Neural crest cell (in vitro differentiated cells): ENCODE measurements at regions not wholly inside any gene's neighbourhood (a gene's known extent, or its start where the extent isn't known, plus 50 kb on each side); places are given as distances from the start of the nearest gene placed in this dataset.

ENCODE experiments used
- DNase-seq: peaks from one replicate; pipeline ENCODE4 v3.0.0; 2021; ENCODE audit warnings: low read depth, mixed read lengths, low spot score
- H3K27ac Mint-ChIP-seq: one replicate; pipeline ENCODE4 v1.8.0; 2021; ENCODE audit warnings: mild to moderate bottlenecking, mixed read lengths; ENCODE audit not compliant: unreplicated experiment
- H3K27me3 Mint-ChIP-seq: 2 replicates; pipeline ENCODE4 v1.8.0; 2021; ENCODE audit warnings: low read depth, mild to moderate bottlenecking, mixed read lengths
- H3K36me3 Mint-ChIP-seq: 2 replicates; pipeline ENCODE4 v1.8.0; 2021; ENCODE audit warnings: low read depth, mild to moderate bottlenecking, mixed read lengths
- H3K4me1 Mint-ChIP-seq: 2 replicates; pipeline ENCODE4 v1.8.0; 2021; ENCODE audit warnings: mixed read lengths
- H3K4me3 Mint-ChIP-seq: one replicate; pipeline ENCODE4 v1.8.0; 2021; ENCODE audit warnings: mild to moderate bottlenecking, mixed read lengths
- H3K9me3 Mint-ChIP-seq: 2 replicates; pipeline ENCODE4 v1.8.0; 2021; ENCODE audit warnings: mixed read lengths
- CTCF ChIP-seq: fragments of 200-600 bp; sonication (generic); conservative IDR thresholded peaks from 2 replicates; pipeline ENCODE4 v1.5.0; 2021; ENCODE audit warnings: antibody characterized with exemption, mild to moderate bottlenecking

DNA sequence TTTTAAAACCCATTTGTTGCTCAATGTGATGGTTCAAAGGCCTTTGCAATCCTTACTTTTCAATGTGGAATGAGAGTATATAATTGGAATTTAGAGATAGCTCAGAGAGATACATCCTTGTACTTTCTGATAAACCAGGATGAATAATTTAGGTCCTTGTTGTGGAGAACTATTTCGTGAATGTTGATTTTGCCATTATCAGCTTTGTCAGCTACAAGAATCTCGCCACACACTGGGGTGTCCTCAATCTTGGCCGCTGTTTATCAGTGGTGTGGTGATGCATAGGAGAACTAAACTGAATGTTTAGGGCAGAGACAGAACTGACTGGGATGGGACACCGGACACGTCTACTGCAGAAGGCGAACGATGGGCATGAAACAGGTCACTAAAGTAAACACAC, 111.2 kb upstream of the SLC35B3 start:
- Mint-ChIP-seq H3K9me3 (no peaks in the 10 kb centered on the region), H3K36me3 (no peaks in the 10 kb centered on the region), H3K27ac (no peak overlapping the region), H3K27me3 (no peaks in the 10 kb centered on the region), H3K4me3 (no peak overlapping the region), H3K4me1 (no peaks in the 10 kb centered on the region)
- no peak for TF ChIP-seq CTCF
- no peak for DNase-seq

DNA sequence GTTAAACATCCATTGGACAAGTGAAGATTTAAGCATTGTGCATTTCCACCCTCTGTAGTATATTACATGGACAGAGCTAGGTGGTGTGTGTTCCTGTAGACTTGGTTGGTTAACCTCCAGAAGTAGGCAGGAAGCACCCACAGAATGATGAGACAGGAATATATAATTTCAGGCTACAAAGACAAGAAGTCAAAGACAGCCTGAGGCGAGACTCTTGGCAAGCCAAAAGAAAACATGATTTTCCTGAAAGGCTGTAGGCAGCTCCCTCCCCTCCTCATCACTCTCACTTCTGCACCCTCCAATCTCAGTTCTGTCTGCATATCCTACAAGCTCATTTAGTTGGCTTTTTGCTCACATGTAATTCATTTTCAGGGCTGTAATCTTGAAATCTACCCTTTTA, 110.0 kb upstream of the SLC35B3 start:
- no peak for DNase-seq
- Mint-ChIP-seq H3K27me3 (no peaks in the 10 kb centered on the region), H3K4me3 (no peak overlapping the region), H3K27ac (no peak overlapping the region), H3K4me1 (no peaks in the 10 kb centered on the region), H3K9me3 (peaks cover 7% of the 10 kb centered on the region), H3K36me3 (no peaks in the 10 kb centered on the region)
- no peak for TF ChIP-seq CTCF

DNA sequence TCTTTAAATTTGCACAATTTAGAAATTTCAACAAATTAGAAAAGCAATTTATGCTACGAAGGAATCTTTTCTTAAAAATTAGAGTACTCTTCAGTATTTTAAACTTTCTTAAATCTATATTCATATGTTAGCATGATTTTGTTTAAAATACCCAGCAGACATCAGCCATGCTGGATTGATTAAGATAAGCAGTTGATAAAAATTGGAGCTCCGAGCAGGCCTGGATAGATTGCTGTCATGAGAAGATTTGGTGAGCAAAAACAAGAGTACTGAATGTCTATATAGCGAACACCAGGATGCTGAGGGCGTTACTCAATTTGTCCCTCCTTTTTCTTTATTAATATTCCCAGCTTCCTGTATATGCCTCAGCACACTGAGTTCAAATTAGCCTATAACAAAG, 108.4 kb upstream of the SLC35B3 start:
- Mint-ChIP-seq H3K4me3 (no peak overlapping the region), H3K4me1 (no peaks in the 10 kb centered on the region), H3K9me3 (peaks cover 17% of the 10 kb centered on the region), H3K27me3 (no peaks in the 10 kb centered on the region), H3K36me3 (peaks cover 8% of the 10 kb centered on the region), H3K27ac (no peak overlapping the region)
- DNase-seq, result no peak
- no peak for TF ChIP-seq CTCF

DNA sequence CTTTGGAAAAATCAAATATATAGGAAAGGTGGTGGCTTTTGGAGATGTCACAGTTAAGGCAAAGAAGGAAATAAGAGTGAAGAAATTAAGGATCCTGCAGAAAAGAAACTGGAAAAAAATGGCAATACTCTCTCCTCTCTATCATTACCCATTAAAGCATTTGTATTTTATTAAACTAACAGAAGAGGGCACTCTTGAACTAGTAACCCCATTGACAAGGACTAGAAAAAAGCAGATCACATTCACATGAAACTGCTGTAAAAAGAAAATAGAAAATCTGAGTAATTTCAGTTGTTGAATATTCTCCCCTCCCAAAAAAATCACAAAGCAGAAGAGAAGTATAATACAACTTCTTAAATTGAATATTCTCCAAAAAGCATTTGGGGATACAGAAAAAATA, 104.1 kb upstream of the SLC35B3 start:
- no peak overlapping the region for H3K27ac Mint-ChIP-seq
- H3K36me3 Mint-ChIP-seq, result peaks cover 8% of the 10 kb centered on the region
- no peak overlapping the region for H3K4me3 Mint-ChIP-seq
- no peaks in the 10 kb centered on the region for H3K27me3 Mint-ChIP-seq
- peaks cover 17% of the 10 kb centered on the region for H3K9me3 Mint-ChIP-seq
- H3K4me1 Mint-ChIP-seq, result no peaks in the 10 kb centered on the region
- no peak for DNase-seq
- TF ChIP-seq CTCF, result peak; percentile 64

DNA sequence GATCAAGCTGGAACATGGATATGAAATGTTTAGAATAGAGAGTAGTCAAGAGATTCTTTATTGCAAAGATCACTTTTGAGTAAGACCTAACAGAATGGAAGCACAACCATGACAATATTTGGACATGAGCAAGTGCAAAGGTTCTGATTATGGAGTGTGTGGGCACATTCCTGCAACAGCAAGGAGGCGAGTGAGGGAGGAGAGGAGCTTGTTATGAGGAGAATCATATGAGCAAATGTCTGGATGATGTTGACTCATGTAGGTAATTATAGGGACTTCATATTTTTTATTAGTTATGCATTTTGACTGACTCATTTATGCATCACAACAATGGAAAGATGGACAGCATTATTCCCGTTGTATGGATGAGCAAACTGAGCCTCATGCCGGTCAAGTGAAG, 100.8 kb upstream of the SLC35B3 start:
- no peaks in the 10 kb centered on the region for H3K4me1 Mint-ChIP-seq
- no peak for TF ChIP-seq CTCF
- H3K4me3 Mint-ChIP-seq, result no peak overlapping the region
- H3K27ac Mint-ChIP-seq, result no peak overlapping the region
- DNase-seq, result no peak
- H3K9me3 Mint-ChIP-seq, result peaks cover 17% of the 10 kb centered on the region
- peaks cover 8% of the 10 kb centered on the region for H3K36me3 Mint-ChIP-seq
- no peaks in the 10 kb centered on the region for H3K27me3 Mint-ChIP-seq

GRCh38 chr6:8535519-8535918, 100.2 kb upstream of the SLC35B3 start:
- Mint-ChIP-seq H3K36me3 (peaks cover 8% of the 10 kb centered on the region), H3K27ac (no peak overlapping the region)

More at GRCh38 chr6:8535519-8535918, 100.2 kb upstream of the SLC35B3 start:
- peaks cover 12% of the 10 kb centered on the region for H3K9me3 Mint-ChIP-seq
- H3K4me1 Mint-ChIP-seq, result no peaks in the 10 kb centered on the region
- H3K4me3 Mint-ChIP-seq, result no peak overlapping the region
- DNase-seq, result no peak
- no peaks in the 10 kb centered on the region for H3K27me3 Mint-ChIP-seq
- no peak for TF ChIP-seq CTCF
